ENCODE measurements at regions not wholly inside any gene's neighbourhood (a gene's known extent, or its start where the extent isn't known, plus 50 kb on each side); places are given as distances from the start of the nearest gene placed in this dataset.
"Not testable (repeated sequence)": the region's sequence is repeated elsewhere in the genome, so short reads cannot be mapped to it uniquely, and the experiment has no call there.

DNA sequence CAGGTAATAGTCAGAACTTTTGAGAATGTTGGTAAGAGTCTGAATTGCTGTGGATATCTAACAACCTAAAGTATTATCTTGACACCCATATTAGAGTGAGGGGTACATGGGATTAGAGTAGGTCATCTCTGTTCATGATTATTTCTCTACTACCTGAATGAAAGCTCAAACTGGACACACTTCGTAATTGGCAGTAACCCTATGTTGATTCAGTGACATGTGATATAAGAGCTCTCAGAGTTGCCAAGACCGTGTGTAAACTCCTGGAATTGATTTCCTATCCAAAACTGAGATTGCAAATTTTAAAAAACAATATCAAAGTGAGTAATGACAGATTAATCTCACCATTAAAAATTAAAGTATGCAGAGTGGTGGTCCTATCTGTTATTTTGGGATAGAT lies 214.8 kb upstream of the ARHGEF26 start:
- no peak for DNase-seq (ENCODE audit: low spot score in 2 of 2)
- no peaks in the 10 kb centered on the region for H3K27me3 ChIP-seq (ENCODE audit: low read depth)
- peaks cover 6% of the 10 kb centered on the region for H3K4me1 ChIP-seq
- no peaks in the 10 kb centered on the region for H3K36me3 ChIP-seq (replicated peaks)
- H3K9me3 ChIP-seq = no peaks in the 10 kb centered on the region
- H3K4me3 ChIP-seq = no peak overlapping the region
- in situ Hi-C loops (cut with MboI; ENCODE audit: low sequenced_read_pairs) = no loop called here

GRCh38 chr3:153910387-153910786 lies 210.8 kb upstream of the ARHGEF26 start:
- Histone ChIP-seq H3K9me3 (no peaks in the 10 kb centered on the region), H3K4me1 (no peaks in the 10 kb centered on the region; the same call in 1 of the 2 replicates), H3K27me3 (ENCODE audit: low read depth) (no peaks in the 10 kb centered on the region), H3K36me3 (replicated peaks) (no peaks in the 10 kb centered on the region), H3K4me3 (no peak overlapping the region)
- in situ Hi-C loops (cut with MboI; ENCODE audit: low sequenced_read_pairs) = no loop called here
- peak in 1 of 2 experiments; percentile 27 for DNase-seq (ENCODE audit: low spot score in 2 of 2)

DNA sequence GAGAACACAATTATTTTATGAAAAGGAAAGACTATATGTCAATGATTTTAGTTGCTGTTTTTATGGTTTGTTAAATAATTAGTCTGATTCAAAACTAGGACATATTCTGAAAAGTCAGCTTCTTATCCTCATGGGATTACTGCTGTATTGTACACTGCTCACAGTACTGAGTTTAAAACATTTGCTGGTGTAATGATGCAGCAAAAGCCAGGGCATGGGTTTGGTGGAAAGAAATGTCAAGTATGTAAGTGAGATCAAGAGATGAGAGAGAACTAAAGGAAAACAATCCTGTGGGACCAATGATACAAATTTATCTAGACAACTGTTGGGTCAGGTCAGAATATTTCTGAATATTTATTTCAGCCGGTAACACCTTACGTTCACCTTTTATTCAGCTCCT lies 210.1 kb upstream of the ARHGEF26 start:
- H3K4me3 ChIP-seq = no peak overlapping the region
- H3K27me3 ChIP-seq (ENCODE audit: low read depth) = no peaks in the 10 kb centered on the region
- in situ Hi-C loops (cut with MboI; ENCODE audit: low sequenced_read_pairs) = no loop called here
- DNase-seq (ENCODE audit: low spot score in 2 of 2) = no peak
- no peaks in the 10 kb centered on the region for H3K9me3 ChIP-seq
- no peaks in the 10 kb centered on the region; the same call in 1 of the 2 replicates for H3K4me1 ChIP-seq
- H3K36me3 ChIP-seq (replicated peaks) = no peaks in the 10 kb centered on the region

GRCh38 chr3:153919773-153920172 lies 201.4 kb upstream of the ARHGEF26 start:
- in situ Hi-C loops (cut with MboI; ENCODE audit: low sequenced_read_pairs) = no loop called here
- Histone ChIP-seq H3K36me3 (replicated peaks) (no peaks in the 10 kb centered on the region), H3K4me1 (no peaks in the 10 kb centered on the region), H3K9me3 (no peaks in the 10 kb centered on the region), H3K4me3 (no peak overlapping the region), H3K27me3 (ENCODE audit: low read depth) (0 out of 2 replicates have a peak, but pooled peaks cover 6% of the 10 kb centered on the region)
- no peak for DNase-seq (ENCODE audit: low spot score in 2 of 2)

- peaks cover 6% of the 10 kb centered on the region; the same call in 1 of the 2 replicates for H3K27me3 ChIP-seq (ENCODE audit: low read depth)
- H3K9me3 ChIP-seq = no peaks in the 10 kb centered on the region
- H3K4me1 ChIP-seq = no peaks in the 10 kb centered on the region
- DNase-seq (ENCODE audit: low spot score in 2 of 2) = no peak
- H3K36me3 ChIP-seq (replicated peaks) = no peaks in the 10 kb centered on the region
- H3K4me3 ChIP-seq = no peak overlapping the region
- in situ Hi-C loops (cut with MboI; ENCODE audit: low sequenced_read_pairs) = no loop called here
Observed at GRCh38 chr3:153921826-153922225, 199.4 kb upstream of the ARHGEF26 start.

DNA sequence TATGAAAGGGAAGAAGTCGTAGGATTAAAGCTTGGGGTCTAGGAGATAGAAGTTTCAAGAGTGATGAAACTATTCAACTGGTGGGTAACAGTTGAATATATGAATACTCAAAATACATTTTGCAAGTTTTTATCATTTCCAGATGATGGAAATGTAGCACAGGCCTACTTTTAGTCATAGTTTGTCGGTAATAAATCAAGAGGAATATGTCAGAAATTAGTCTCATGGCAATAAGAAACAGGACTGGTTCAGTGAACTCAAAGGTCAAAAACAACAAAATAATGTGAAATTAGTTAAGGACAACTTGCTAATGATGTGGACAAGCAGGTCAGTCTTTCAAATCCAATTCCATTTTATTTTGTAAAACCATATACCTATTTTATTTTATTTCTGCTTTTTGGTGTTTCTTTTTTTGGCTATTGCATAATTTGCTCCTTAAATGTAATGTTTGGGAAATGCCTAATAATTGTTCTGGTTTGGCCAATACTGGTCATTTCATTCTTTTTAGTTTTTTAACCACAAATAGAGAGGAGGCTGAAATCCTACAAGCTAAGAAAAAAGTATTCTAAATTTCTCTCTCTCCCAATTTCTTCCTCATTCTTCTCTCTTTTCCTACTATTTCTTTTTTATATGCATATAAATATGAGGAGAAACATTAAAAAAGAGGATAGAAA lies 195.2 kb upstream of the ARHGEF26 start:
- Histone ChIP-seq H3K4me1 (no peaks in the 10 kb centered on the region), H3K27me3 (ENCODE audit: low read depth) (peaks cover 6% of the 10 kb centered on the region), H3K4me3 (no peak overlapping the region), H3K36me3 (replicated peaks) (no peaks in the 10 kb centered on the region), H3K9me3 (no peaks in the 10 kb centered on the region)
- in situ Hi-C loops (cut with MboI; ENCODE audit: low sequenced_read_pairs) = no loop called here
- no peak for DNase-seq (ENCODE audit: low spot score in 2 of 2)

DNA sequence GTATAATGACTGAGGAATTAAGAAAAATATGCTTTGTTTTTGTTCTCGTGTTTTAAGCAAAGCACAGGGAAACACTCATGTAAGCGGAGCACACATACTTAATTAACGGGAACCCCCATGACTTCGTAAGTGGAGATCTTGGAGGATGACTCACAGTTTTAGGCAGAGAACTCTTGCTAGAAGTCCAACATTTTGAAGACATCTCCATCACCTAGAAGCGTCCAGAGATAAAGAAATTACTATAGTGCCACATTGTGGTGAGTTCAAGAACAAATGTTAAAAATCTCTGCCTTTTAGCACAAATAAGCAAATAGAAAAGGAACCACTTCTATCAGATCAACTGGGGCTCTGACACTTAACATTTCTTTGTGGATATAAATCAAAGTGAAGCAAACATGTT lies 194.1 kb upstream of the ARHGEF26 start:
- in situ Hi-C loops (cut with MboI; ENCODE audit: low sequenced_read_pairs) = no loop called here
- H3K4me3 ChIP-seq = no peak overlapping the region
- H3K4me1 ChIP-seq = no peaks in the 10 kb centered on the region
- no peaks in the 10 kb centered on the region for H3K9me3 ChIP-seq
- H3K36me3 ChIP-seq (replicated peaks) = no peaks in the 10 kb centered on the region
- DNase-seq (ENCODE audit: low spot score in 2 of 2) = peak in 1 of 2 experiments; percentile 24
- H3K27me3 ChIP-seq (ENCODE audit: low read depth) = peaks cover 6% of the 10 kb centered on the region

- Histone ChIP-seq H3K4me1 (no peaks in the 10 kb centered on the region), H3K27me3 (ENCODE audit: low read depth) (peaks cover 2% of the 10 kb centered on the region), H3K9me3 (no peaks in the 10 kb centered on the region), H3K36me3 (replicated peaks) (no peaks in the 10 kb centered on the region), H3K4me3 (no peak overlapping the region)
- in situ Hi-C loops (cut with MboI; ENCODE audit: low sequenced_read_pairs) = no loop called here
- no peak for DNase-seq (ENCODE audit: low spot score in 2 of 2)
Observed at GRCh38 chr3:153928851-153929250, 192.3 kb upstream of the ARHGEF26 start.

DNA sequence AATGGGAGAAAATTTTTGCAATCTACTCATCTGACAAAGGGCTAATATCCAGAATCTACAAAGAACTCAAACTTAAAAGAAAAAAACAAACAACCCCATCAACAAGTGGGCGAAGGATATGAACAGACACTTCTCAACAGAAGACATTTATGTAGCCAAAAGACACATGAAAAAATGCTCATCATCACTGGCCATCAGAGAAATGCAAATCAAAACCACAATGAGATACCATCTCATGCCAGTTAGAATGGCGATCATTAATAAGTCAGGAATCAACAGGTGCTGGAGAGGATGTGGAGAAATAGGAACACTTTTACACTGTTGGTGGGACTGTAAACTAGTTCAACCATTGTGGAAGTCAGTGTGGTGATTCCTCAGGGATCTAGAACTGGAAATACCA lies 187.7 kb upstream of the ARHGEF26 start:
- H3K9me3 ChIP-seq; DNase-seq (ENCODE audit: low spot score in 2 of 2); H3K27me3 ChIP-seq (ENCODE audit: low read depth); H3K36me3 ChIP-seq (replicated peaks); H3K4me1 ChIP-seq; in situ Hi-C loops (cut with MboI; ENCODE audit: low sequenced_read_pairs); H3K4me3 ChIP-seq: not testable (repeated sequence)

- no peaks in the 10 kb centered on the region for H3K36me3 ChIP-seq (replicated peaks)
- no peaks in the 10 kb centered on the region; the same call in 1 of the 2 replicates for H3K27me3 ChIP-seq (ENCODE audit: low read depth)
- in situ Hi-C loops (cut with MboI; ENCODE audit: low sequenced_read_pairs) = no loop called here
- H3K4me3 ChIP-seq = no peak overlapping the region
- DNase-seq (ENCODE audit: low spot score in 2 of 2) = no peak
- H3K4me1 ChIP-seq = no peaks in the 10 kb centered on the region
- no peaks in the 10 kb centered on the region for H3K9me3 ChIP-seq
Observed at GRCh38 chr3:153944084-153944483, 177.1 kb upstream of the ARHGEF26 start.

DNA sequence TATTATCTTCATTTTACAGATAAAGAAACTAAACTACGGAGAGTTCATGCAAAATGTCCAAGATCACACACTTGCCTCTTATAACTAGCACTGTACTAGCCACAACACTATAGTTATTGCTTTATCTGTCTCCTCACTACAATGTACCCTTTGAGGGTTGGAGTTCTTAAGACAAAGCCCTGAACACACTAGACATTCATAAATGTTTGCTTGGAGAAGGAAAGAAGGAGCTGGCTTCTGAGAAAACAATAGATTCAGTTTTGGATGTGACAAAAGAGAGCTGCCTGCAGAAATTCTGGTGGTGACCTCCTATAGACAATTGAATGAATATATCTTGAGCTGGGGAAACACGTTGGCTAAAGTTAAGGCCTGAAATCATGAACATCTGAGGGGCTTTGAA lies 169.9 kb upstream of the ARHGEF26 start:
- DNase-seq (ENCODE audit: low spot score in 2 of 2) = no peak
- Histone ChIP-seq H3K27me3 (ENCODE audit: low read depth) (no peaks in the 10 kb centered on the region), H3K4me1 (no peaks in the 10 kb centered on the region), H3K36me3 (replicated peaks) (no peaks in the 10 kb centered on the region), H3K9me3 (no peaks in the 10 kb centered on the region), H3K4me3 (no peak overlapping the region)
- in situ Hi-C loops (cut with MboI; ENCODE audit: low sequenced_read_pairs) = loop anchor here (25.0 kb wide), 1 partner anchor 914 kb away; no protein-coding TSS in a partner anchor

DNA sequence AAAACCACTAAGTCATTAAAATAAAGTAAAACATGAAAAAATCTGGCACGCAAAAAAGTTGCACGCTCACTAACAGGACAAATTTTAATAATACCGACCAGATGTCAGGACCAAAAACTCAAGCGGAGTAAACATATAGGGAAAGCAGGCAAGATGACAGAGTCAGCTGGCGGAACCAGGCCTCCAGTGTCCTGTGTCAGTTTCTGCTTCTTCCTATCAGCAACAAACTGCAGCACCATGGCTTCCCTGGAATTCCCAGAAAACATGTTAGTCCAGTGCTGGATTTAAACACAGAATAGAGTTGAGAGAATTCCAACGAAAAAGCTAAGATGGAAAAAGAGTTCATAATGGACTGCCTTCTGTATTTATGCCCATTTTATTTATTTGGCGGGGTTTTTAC lies 169.1 kb upstream of the ARHGEF26 start:
- no peaks in the 10 kb centered on the region for H3K36me3 ChIP-seq (replicated peaks)
- DNase-seq (ENCODE audit: low spot score in 2 of 2) = no peak
- in situ Hi-C loops (cut with MboI; ENCODE audit: low sequenced_read_pairs) = loop anchor here (25.0 kb wide), 1 partner anchor 915 kb away; no protein-coding TSS in a partner anchor
- no peak overlapping the region for H3K4me3 ChIP-seq
- no peaks in the 10 kb centered on the region for H3K9me3 ChIP-seq
- no peaks in the 10 kb centered on the region for H3K4me1 ChIP-seq
- H3K27me3 ChIP-seq (ENCODE audit: low read depth) = no peaks in the 10 kb centered on the region

- Histone ChIP-seq H3K4me1 (no peaks in the 10 kb centered on the region), H3K27me3 (ENCODE audit: low read depth) (no peaks in the 10 kb centered on the region), H3K9me3 (no peaks in the 10 kb centered on the region), H3K4me3 (no peak overlapping the region), H3K36me3 (replicated peaks) (no peaks in the 10 kb centered on the region)
- DNase-seq (ENCODE audit: low spot score in 2 of 2) = no peak
- in situ Hi-C loops (cut with MboI; ENCODE audit: low sequenced_read_pairs) = loop anchor here (25.0 kb wide), 1 partner anchor 919 kb away; no protein-coding TSS in a partner anchor
Observed at GRCh38 chr3:153956613-153957012, 164.6 kb upstream of the ARHGEF26 start.

DNA sequence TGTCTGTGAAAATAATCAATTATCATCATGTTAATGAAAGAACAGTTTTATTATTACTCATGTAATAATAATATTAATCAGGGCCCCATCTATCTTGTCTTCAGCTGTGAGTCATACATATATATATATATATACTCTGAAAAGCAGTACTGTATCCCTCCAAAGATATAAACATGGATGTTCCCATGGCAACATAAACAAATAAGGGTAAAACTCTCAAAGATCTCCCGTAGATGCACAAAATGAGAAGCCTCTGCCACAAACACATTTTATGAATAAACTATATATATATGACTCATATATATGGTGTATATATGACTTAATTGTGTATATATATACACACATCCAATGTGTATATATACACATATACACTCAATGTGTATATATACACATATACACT lies 163.8 kb upstream of the ARHGEF26 start:
- 0 out of 2 replicates have a peak, but pooled peaks cover 2% of the 10 kb centered on the region for H3K27me3 ChIP-seq (ENCODE audit: low read depth)
- H3K4me3 ChIP-seq = no peak overlapping the region
- no peaks in the 10 kb centered on the region for H3K36me3 ChIP-seq (replicated peaks)
- H3K4me1 ChIP-seq = no peaks in the 10 kb centered on the region
- in situ Hi-C loops (cut with MboI; ENCODE audit: low sequenced_read_pairs) = loop anchor here (25.0 kb wide), 1 partner anchor 920 kb away; no protein-coding TSS in a partner anchor
- no peaks in the 10 kb centered on the region for H3K9me3 ChIP-seq
- no peak for DNase-seq (ENCODE audit: low spot score in 2 of 2)

Data from HAP-1 (cell line).